GM08714 (cell line): ENCODE measurements at regions not wholly inside any gene's neighbourhood (a gene's known extent, or its start where the extent isn't known, plus 50 kb on each side); places are given as distances from the start of the nearest gene placed in this dataset.

Source experiments
- H3K4me3 ChIP-seq: fragments of 200-500 bp; sonication (Bioruptor generic); 2 replicates; pipeline ENCODE4 v1.5.1; 2014; ENCODE audit warnings: mild to moderate bottlenecking, low read length, inconsistent platforms
- ZNF274 ChIP-seq: IDR thresholded peaks from 2 replicates; pipeline ENCODE4 v1.6.1; 2012; ENCODE audit warnings: mild to moderate bottlenecking, low read depth, low read length

DNA sequence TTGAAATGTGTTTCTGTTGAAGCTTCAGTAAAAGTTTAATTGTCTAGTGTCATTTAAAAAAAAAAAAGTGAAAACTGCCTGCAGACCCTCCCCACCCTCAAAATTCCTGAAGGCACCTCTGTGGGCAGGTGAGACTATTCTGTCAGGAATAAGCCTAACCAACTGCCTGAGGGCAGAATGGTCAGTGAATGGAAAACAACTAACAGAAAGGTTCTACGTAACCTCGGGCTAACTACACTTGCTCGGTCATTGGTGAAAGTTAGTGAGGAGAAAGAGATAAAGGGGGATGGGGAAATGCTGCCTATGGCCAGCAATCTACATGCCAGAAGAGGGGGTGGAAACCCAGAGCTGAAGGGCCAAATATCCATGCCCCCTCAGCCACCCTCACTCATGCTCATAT is 108.6 kb upstream of the SLC24A5 start:
- TF ChIP-seq ZNF274, result no peak
- no peak overlapping the region for H3K4me3 ChIP-seq

DNA sequence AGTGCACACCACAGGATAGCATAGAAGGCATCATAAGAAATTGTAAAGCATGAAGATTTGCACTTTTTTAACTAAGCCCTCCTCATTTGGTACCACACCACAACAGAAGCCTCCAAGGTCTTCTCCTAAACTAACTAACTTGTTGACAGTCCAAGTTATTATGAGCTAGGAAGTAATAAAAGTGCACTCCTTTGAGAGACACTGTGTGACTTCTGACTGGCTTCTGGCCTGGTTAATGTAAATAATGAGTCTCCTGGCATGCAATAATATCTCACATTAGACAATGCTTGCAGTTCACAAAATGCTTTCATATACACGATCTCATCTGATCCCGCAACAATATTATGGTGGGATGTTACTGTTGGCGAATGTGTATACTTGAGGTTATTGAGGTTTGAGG is 103.9 kb upstream of the SLC24A5 start:
- H3K4me3 ChIP-seq, result no peak overlapping the region
- no peak for TF ChIP-seq ZNF274

- TF ChIP-seq ZNF274, result no peak
- no peak overlapping the region for H3K4me3 ChIP-seq
Measured at GRCh38 chr15:48017747-48018146, 103.0 kb upstream of the SLC24A5 start.

DNA sequence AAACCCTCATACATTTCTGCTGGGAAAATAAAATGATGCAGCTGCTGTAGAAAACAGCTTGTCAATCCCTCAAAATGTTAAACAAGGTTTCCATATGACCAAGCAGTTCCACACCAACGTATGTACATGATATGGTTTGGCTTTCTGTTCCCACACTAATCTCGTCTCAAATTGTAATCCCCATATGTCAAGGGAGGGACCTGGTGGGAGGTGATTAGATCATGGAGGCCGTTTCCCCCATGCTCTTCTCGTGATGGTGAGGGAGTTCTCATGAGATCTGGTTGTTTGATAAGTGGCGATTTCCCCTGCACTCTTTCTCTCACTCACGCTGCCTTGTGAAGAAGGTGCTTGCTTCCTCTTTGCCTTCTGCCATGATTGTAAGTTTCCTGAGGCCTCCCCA is 100.6 kb upstream of the SLC24A5 start:
- no peak overlapping the region for H3K4me3 ChIP-seq
- no peak for TF ChIP-seq ZNF274

DNA sequence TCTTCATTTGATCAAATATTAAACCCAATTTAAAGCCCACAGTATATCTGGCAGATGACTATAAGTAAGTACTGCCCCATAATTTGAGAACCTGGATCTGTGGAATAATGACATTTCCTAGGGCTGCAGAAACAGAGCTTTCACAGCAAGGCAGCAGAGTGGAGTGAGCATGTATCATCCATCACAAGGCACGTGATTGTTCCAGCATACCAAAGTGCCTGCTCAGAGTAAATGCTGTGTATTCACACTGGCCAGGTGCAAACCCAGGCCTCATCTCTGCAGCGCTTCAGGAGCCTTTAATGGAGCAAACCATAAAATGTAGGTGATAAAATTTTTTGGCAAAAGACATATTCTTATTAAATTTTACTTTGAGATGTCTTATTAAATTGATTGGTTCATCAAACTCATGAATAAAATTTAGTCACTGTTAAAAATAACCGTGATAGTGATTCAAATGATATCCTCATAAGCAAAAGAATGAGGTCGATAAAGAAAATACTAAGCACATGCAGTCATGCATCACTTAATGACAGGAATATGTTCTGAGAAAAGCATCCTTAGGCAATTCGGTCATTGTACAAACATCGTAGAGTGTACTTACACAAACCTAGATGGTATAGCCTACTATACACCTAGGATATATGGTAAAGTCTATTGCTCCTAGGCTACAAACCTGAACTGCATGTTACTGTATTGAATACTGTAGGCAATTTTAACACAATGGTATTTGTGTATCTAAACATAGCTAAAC is 99.3 kb upstream of the SLC24A5 start:
- no peak overlapping the region for H3K4me3 ChIP-seq
- no peak for TF ChIP-seq ZNF274

GRCh38 chr15:48025118-48025517 is 95.7 kb upstream of the SLC24A5 start:
- H3K4me3 ChIP-seq, result no peak overlapping the region
- TF ChIP-seq ZNF274, result no peak

- H3K4me3 ChIP-seq, result no peak overlapping the region
Measured at GRCh38 chr15:48028712-48029111, 92.1 kb upstream of the SLC24A5 start.

GRCh38 chr15:48029642-48030041 is 91.1 kb upstream of the SLC24A5 start:
- H3K4me3 ChIP-seq, result no peak overlapping the region
- TF ChIP-seq ZNF274, result no peak

More at GRCh38 chr15:48028712-48029111, 92.1 kb upstream of the SLC24A5 start:
- TF ChIP-seq ZNF274, result no peak

DNA sequence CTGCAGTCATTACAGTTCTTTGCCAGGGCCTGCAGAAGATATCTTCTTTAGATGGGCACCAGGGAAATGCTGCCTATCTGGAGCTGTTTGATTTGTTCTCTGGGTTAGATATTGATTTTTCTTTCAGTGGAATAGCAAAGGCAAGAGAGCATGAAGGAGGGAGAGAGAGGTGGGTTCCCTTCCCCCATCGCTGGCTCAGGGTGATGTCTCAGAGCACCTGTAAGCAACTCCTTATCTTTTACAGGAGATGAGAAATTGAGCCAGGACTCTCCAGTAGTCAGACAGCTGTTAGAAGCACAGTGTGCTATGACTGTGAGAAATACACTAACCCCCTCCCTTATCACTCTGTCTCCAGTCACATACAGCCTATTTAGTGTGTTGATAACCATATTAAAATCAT is 89.3 kb upstream of the SLC24A5 start:
- TF ChIP-seq ZNF274, result no peak
- no peak overlapping the region for H3K4me3 ChIP-seq

GRCh38 chr15:48031973-48032372 is 88.8 kb upstream of the SLC24A5 start:
- H3K4me3 ChIP-seq, result no peak overlapping the region
- no peak for TF ChIP-seq ZNF274

GRCh38 chr15:48032911-48033310 is 87.9 kb upstream of the SLC24A5 start:
- no peak for TF ChIP-seq ZNF274
- no peak overlapping the region for H3K4me3 ChIP-seq

DNA sequence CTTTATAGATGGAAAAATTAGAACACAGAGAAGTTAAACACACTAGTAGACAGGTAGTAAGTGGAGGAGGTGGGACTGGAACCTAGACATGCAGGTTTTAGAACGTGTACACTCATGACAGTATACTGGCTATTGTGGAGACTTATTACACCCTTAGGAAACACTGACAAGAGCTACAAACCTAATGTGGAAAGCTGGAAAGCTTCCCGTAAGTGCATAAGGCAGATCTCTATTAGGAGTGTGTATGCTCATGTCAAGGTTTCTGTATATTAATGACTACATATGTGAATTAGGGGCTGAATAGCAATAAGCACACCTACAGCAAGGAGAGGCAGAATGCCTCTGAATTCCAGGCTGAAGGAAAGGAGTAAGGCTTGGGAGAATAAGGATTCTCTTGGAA is 82.6 kb upstream of the SLC24A5 start:
- no peak overlapping the region for H3K4me3 ChIP-seq
- TF ChIP-seq ZNF274, result no peak

GRCh38 chr15:48040166-48040817 is 80.5 kb upstream of the SLC24A5 start:
- no peak overlapping the region for H3K4me3 ChIP-seq
- TF ChIP-seq ZNF274, result no peak

DNA sequence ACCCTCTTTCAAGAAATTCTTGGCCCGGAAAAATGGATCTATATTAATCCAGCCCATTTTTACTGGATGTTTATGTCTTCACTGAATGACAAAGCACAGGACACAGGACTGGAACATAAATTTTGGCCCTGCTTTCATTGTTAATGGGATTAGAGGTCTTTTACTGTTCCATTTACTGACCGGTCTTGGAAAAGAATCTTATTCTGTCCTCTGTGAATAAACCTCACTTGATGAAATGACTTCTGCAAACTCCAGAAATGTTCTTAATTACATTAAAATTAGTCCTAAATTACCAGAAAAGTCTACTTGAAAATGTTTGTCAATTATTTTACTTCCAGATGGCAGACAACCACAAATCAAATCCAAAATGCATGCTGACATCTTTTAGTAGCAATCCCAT is 79.3 kb upstream of the SLC24A5 start:
- TF ChIP-seq ZNF274, result no peak
- no peak overlapping the region for H3K4me3 ChIP-seq

DNA sequence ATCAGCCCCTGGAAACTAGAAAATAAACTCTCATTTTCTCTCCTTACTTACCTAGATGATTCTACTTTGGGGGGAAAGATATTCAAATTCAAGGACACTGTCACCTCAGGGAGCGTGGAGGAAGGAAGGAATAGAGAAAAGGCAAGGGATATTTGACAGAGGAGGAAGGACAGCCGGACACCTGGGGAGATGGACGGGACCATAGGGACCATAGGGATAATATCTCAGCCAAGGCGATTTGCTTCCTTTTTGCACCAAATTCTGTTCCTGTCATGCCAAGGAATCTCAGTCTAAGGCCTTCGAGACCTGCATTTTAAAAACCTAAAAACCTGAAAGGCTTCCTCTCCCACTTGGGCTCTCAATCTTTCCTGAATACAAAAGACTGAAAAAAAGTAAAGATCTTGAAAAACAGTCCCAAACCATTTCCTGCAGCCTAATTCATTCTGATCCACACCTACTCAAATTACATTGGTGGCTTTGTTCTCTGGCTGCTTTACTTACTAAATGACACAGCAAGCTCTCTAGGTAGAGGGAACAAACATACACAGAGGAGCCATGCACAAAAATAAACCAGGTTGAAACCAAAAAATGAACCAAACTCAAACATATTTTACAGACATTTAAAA is 73.9 kb upstream of the SLC24A5 start:
- no peak for TF ChIP-seq ZNF274
- H3K4me3 ChIP-seq, result no peak overlapping the region
